Stimulated activated CD8-positive, alpha-beta memory T cell treated with anti-CD3 and anti-CD28 coated beads, Interleukin-4, amount 100 ng/mL, for 48 hours (primary cell): ENCODE measurements at regions not wholly inside any gene's neighbourhood (a gene's known extent, or its start where the extent isn't known, plus 50 kb on each side); places are given as distances from the start of the nearest gene placed in this dataset.
"Not testable (repeated sequence)": the region's sequence is repeated elsewhere in the genome, so short reads cannot be mapped to it uniquely, and the experiment has no call there.

Experiments used
- DNase-seq: peaks from one replicate; pipeline ENCODE4 v3.0.0-alpha.2; 2020

DNA sequence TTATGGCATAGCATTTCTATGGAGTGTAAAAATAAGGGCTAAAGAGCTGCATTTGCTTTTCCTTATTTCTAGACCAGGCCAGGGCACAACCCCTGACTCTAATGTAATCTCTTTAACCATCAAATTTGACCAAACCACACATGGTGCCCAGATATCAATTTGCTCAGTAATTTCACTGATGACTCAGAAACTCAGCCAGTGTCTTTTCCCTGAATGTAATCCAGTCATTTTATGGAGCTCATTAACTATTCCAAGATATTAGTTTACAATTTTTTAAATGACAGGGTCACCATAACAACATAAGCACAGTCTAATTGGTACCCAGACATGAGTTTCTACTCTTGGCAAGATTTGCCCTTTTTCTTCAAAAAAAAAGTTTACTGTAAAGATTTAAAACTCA is 270.8 kb upstream of the AGAP1 start:
- no peak for DNase-seq

DNA sequence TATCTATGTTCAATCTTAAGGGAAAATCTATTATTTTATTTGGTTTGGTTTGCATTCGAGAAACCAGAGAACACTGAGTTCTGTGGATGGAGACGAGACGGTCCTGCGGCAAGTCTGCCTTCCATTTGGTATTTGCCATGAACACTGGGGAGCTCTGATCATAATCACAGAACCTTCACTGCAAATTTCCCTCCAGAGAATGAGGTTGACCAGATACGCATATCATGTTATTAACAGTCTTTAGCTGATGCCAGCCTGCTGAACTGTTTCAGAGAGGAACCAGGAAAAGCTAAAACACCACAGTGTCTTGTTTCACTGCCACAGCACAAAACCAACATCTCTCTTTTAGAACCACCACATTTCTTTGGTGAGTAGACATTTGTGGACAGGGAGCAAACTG is 269.4 kb upstream of the AGAP1 start:
- DNase-seq: no peak

DNA sequence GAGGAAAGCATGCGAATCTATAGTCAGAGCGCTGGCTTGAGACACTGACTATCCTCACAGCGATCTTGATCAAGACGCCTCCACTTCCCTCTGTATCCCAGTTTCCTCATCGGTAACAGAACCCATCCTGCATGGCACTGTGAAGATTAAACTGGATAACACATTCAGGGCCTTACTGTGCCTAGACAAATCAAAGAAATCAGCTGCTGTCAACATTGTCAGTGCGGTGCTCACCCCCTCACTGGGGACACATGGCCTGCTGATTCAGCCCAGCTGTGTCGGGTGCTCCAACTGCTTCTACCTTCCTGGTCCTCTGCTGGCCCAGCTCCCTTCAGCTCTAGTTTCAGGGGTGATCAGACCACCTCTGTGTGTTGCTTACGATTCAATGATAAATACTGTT is 268.6 kb upstream of the AGAP1 start:
- no peak for DNase-seq

DNA sequence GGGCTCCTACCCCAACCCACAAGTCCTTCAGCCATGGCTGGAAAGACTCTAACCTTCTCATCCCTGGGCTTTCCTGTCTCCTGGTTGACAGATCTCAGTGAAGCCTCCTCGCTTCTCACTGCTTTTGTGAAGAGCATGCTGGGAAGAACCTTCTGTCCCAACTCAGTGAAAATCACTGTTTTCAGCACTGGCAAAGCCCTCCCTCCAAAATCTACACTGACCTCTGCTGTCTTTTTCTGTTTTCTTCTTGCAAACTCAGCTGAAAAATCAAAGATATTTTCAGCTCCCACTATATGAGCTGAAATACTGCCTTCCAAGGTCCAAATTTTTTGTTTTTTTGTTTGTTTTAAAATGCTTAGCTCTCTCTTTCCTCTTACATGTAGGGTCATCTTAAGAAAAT is 266.3 kb upstream of the AGAP1 start:
- DNase-seq: no peak

DNA sequence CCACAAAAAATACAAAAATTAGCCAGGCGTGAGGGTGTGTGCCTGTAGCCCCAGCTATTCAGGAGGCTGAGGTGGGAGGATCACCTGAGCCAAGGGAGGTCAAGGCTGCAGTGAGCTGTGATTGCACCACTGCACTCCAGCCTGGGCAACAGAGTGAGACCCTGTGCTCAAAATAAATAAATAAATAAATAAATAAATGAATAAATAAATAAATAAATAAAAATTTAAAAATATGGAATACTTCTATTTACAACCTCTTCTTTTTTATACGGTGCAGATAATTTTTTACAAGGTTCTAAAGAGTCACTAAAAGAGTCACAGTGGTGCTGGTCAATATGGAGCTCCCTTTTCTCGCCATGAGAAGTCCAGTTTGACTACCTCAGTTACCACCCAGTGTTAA is 265.4 kb upstream of the AGAP1 start:
- not testable (repeated sequence) for DNase-seq

DNA sequence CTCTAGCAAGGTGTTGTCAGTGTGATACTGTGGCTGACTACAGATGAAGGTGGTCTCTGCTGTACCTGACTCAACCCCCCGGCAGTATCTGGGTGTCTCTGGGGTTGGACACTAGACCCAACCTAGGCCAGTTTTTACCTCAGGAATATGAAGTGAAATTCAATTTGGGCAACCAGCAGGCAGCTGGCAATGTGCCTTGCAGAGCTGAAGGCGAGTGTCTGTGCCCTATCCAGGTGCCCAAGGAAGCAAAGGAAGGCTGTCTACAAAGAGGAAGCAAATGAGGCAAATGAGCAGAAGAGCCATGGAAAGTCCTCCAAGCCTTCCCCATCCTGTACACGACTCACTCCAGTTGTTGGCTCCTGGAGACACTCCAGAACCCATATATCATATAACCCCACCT is 264.6 kb upstream of the AGAP1 start:
- no peak for DNase-seq

DNA sequence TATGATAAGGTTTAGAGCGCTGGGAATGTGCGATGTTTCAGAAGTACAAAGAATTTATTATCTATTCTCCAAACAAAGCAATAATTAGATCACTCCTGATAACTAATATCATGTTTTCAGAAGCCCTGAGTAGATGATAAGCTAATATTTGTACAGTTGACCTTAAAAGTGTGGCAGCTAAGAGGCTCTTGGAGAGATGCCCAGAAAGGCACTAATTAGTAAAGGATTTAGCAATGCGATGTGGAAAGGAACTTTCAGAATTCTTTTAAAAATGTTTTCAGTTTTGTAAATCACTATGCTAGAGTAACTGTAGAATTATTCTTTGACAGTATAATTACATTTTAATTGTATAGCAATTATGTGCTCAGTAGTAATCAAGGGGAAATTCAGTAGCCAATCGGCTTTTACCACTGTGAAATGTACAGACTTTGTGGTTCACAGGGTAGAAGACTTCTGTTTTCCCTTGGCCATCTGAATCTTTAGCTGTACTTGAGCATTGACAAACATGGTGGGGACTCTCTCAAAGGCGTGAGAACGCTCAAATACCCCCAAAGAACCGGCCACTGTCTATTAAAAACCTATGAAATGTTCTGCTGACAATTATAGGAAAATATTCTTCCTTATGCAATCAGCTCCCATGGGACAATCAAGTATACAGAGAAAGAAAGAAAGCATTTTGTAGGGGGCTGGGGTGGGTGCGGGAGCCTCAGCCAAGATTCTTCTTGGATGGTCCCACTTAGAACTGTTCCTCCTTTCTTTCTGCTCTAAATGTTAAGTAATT is 262.8 kb upstream of the AGAP1 start:
- no peak for DNase-seq

DNA sequence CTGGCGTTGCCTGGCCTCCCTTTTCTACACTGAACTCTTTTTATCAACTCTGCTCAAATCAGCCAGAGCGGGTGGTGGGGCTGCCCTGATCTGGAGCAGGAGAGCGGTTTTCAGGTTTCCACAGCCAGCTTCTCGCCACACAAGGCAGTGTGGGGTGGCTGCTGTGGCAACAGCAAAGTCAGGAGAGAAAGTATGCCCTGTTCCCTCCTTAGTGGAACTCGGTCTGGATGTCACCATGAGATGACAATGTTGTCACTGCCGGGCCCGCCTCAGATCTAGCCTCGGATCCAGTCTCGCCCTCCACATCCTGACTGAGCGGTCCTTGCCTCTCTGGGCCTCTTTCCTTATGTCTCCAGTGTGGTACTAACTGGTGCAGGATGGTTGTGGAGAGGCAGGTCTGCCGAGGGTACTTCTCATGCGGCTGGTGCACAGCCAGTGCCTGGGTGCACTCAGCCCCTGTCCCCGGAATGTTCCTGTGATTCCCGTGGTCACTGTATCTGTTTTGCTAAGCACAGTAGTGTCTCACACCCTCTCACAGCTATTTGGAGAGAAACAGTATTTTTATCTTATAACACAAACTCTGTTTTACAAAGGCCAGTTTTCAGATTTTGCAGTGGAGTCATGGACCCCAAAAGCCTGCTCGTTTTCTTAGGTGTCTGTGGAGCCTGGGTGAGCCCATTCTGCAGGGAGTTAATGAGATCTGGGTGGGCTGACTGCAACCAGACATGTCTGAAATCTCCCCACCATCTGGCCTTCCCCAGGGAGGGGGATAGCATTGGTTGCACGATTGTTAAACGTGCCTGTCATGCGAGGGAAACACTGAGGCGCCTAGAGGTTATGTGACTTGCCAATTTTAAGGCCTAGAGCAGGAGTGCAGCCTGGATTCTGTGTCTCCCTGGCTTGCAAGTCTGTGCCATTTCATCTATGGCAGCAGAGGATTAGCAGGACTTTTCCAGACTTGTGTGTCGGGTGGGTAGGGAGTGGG is 261.1 kb upstream of the AGAP1 start:
- no peak for DNase-seq

DNA sequence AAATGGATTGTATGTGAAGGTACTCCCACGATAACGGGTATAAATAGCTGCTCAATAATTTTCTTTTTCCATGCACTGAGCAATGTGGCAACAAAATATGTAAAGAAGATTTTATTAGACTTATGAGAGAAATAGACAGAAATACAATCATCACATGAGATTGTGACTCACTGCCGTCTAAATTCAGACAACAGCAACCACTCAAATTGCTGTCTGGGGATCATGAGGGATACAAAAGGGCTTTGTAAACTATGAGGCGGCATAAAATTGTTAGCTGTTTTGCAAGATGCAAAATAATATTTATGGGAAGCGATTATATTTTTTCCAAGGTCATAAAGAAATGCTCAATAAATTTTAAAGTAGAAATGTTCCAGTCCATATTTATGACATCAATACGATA is 259.1 kb upstream of the AGAP1 start:
- no peak for DNase-seq

DNA sequence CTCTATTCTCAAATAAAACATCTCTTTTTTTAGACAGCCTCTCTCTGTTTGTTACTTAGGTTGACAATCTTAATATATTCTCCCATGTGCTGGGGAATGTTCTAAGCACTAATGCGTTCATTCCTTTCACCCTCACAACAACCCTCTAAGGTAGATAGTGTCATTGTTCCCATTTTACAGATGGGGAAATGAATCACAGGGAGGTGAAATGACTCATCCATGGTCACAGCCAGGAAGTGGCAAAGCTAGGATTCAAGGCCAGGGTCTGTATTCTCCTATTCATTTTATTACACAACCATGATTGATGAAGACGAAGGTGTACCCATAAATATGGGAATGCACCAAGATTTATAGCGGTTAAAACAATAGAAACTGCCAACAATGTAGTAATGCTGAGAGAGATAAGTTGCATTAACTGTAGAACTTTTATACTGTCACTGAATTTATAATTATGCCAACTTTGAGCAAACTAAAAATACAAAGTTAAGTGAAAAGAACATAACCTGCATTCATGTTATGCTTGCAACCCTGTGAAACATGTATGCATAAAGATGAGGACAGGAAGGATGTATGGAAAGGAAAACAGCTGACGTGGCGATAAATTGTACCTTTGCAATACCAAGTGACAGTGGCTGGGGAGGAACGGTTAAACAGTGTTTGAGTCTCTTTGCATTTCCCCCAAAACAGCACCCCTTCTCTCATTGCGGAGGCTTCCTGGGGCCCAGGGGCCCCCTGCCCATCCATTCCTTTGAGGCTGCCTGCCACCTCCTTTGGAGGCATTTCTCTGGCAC is 257.7 kb upstream of the AGAP1 start:
- no peak for DNase-seq

DNA sequence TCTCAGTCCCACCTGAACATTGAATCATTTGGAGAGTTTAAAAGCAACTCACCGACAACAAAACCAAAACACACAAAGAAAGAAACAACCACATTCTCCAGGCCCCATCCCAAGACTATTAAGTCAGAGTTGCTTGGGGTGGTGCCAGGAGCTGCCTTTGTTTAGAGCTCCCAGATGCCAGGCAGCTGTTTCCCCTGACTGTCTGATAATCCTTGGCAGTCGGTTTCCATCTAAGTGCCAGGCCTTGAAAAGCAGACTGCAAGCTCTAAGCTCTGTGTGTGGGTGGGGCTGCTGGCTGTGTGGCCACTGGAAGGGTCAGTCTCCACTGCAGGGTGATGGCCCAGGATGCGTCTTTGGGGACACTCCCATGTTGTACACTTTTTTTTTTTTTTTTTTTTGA is 255.3 kb upstream of the AGAP1 start:
- DNase-seq: no peak

DNA sequence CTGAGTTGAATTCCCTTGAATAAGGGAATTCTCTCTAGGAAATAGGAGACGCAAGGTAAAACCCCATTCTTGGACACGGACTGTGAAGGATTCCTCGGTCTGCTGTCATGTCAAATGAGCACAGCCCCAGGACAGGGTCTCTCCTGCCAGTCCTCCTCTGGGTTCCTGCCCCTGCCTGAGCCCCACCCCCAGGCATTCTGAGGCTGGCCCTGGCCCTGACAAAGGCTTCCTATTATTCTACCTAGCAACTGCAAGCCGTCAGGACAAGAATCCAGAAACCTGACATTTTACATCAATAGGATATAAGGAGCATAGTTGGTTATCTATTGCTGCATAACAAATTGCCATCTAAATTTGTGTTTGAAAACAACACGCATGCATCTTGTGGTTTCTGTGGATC is 253.3 kb upstream of the AGAP1 start:
- no peak for DNase-seq

DNA sequence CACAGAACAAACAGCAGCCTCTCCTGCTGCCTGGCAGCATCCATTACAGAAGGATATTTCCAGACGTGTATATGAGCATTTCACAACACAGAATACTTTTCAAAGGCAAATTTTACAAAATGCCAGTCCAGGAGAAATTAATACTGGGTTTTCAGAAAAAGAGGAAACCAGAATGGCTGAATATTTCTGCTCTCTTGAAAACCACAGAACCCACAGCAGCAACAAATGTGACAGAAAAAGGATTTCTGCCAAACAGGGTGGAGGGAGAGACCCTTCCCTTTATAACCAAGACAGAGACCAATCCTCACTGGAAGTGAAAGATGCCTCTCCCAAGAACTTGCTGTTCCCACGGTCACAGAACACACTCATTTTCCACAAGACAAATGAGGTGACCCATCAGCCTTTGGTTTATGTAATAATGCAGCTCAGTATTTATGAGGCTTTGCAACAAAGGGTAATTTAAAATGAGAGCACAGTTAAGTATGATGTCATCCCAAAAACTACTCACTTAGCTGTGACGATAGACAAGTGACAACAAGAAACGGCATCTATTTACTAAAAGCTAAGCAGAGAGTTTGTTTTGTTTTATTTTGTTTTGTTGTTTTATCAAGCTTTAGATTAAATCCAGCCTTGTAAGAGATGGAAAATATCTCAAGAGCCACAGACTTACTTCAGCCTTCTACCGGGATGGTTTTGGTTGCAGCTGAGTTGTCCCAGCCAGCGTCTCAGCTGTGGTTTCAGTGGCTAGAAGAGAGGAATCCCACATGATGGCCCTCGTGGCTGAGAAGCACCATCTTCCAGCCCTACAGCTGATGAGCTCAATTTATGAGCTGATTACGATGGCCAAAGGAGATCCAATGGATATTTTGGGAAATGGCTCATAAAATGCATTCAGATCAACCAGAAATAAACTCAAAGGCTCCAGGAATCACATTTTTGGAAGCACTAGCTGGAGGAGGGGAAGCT is 249.3 kb upstream of the AGAP1 start:
- DNase-seq: no peak

DNA sequence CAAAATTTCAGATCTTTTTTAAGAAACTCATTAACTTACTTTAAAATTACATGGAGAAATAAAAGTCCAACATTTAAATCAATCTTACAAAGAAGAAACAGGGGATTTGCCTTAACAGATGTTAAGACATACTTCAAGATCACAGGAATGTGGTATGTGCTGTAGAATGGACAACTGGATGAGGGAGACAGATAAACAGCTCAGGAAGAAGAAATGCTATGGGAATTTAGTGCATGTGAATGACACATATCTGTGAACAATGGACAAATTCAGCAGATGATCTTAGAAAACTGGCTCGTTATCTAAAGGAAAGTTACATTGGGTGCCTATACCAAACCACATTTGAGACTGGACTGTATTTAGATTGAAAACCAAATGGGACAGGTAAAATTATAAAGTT is 246.8 kb upstream of the AGAP1 start:
- no peak for DNase-seq

DNA sequence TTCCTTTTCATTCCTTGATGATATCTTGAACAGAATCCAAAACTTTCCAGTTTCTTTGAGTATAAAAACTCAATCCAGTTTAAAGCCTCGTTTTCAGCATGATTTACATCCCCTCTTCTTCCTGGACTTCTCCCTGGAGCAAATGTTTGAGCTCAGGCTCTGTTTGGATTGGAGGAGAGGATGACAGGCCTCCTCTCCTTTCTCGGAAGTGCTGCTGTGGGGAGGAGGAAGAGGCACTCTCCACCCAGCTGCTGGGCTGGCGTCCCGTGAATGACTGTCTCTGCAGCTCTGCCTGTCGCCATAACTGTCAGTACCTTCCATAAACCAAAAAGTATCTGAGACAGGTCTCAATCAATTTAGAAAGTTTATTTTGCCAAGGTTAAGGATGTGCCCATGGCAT is 238.2 kb upstream of the AGAP1 start:
- DNase-seq: no peak

DNA sequence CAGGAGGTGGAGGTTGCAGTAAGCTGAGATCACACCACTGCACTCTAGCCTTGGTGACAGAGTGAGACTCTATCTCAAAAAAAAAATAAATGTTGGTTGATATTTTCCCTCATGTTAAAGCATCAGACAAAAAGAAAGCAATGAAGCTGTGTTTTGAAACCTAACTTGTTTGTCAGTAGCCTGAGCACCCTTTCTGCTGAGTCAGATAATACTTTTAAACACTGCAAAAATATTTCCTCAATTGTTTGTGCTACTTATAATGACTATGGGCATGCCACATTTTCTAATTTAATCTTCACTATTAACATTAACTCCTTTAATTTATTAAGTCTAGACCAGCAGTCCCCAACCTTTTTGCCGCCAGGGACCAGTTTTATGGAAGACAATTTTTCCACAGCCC is 236.3 kb upstream of the AGAP1 start:
- no peak for DNase-seq

DNA sequence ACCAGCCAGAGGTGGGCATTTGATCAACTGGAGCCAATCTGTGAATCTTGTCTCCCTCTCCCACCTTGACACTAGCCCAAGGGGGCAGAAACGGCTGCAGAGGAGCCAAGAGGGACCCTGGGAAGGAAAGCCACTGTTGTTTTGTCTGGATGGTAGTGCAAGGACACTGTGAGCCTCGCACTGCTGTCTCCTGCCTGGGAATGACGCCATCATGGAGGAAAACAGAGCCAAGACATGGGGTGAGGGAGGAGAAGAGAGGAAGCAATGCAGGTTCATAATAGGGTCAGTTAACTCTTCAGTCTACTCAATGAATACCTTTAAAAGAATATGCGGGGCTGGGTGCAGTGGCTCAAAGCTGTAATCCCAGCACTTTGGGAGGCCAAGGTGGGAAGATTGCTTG is 231.1 kb upstream of the AGAP1 start:
- no peak for DNase-seq

DNA sequence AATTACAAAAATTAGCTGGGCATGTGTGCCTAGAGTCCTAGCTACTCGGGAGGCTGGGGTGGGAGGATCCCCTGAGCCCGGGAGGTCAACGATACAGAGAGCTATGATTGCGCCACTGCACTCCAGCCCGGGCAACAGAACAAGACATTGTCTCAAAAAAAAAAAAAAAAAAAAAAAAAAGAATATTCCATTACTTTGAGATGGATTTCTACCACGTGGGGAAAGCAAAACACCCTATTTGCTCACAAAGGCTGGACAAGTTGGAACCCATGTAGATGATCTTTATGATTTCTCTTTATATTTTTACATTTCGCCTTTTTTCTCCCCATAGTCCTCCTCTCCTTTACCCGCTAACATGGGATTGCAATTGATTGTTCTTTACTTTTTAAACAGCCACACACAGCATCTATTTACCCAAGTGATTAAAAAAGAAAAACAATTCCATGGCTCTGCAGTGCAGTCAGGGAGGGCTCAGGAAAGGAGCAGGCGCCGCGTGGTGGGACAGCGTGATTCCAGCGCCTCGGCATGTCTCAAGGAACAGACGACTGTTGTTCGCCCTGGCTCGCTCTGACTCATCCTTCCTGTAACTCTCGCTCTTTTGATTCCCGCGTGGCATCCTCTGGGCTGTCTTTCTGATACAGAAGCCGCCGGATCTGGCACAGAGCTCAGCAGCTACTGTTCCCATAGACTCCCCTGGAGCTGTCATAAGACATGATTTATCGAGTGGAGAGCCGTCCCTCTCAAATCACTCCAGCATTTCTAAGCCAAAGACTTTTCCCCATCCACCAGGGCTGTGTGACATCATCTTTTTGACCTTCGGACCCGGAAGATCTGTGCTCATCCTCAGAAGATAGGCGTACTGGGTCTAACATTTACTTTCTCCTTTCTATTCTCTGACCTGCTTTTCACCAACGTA is 230.4 kb upstream of the AGAP1 start:
- no peak for DNase-seq

DNA sequence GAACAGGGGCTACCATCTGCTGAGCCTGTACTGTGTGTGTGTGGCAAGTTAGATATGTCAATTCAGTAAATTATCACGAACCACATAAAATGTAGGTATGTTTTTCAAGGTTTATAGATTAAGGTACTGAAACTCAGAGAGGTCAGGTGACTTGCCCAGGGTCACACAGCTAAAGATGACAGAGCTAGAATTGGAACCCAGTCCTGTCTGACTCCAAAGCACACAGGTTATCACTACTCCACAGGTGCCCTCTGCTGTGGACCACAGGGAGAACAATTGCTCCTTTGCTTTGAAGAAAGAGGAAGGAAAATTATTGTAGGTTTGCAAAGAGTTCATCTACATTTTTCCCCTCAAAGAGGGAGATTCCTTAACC is 229.7 kb upstream of the AGAP1 start:
- DNase-seq: no peak

DNA sequence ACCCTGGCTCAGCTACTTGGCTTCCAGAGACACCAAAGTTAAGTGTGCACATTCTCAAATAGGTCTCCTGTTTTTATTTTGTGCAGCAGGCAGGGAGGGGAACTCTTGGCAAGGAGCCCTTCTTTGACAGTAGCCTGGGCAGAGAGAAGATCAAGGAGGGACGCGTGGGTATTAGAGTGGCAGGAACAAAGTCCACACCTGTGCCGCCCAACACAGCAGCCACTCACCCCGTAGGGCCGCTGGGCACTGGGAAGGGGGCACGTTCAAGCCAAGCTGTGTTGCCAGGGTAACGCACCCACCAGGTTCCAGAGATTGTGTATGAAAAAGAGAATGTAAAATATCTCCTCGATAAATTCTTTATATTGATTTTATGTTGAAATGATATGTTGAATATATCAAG is 229.3 kb upstream of the AGAP1 start:
- no peak for DNase-seq

DNA sequence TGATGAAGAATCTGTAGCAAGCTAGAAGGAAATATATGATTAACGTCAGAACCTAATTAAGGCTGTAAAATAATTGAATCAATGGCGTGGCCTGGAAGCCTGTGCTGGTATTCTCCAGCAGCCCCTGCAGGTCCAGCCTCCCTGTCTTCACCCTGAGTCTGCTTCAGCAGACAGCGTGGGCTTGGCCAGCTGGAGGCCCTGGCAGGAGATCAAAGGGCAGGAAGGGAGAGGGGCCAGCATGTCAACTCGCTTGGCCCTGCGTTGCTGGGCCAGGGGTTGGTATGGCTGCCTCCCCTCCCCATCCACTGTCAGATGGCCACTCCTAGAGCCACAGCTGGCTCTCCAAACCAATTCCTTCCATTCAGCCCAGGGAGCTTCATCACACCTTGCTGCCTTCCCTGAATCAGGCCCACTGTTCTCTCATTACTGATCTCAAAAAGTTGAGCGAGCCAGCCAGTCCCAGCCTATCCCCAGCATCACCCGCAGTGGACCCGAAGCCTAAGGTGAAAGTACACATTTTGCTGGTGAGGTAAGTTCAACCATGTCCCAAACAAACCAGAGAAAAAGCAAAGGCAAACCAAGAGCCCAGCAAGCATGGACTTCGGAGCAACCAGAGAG is 228.4 kb upstream of the AGAP1 start:
- no peak for DNase-seq
